ENCODE measurements at regions not wholly inside any gene's neighbourhood (a gene's known extent, or its start where the extent isn't known, plus 50 kb on each side); places are given as distances from the start of the nearest gene placed in this dataset.

DNA sequence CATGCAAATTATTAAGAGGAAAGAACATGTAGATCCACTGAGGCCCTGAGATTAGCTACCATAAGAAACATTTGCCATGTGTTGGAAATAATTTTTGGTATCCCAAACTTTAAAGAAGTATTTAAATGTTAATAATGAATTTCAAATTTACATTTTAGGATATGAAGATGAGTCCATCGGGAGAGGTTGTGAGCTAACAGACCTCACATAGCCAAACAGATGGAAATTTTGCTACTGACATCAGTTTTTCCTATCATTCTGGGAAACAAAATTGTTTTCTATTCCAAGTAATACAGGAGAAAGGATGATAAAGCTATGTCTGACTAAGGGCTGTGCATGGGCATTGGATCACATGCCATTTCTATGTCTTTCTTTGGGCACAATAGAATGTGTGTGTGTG, 809.6 kb downstream of the TENT5A start:
- TF ChIP-seq ZNF274 (IDR thresholded peaks at IDR 0.05; ENCODE audit: low read depth, low read length) (no peak), YY1 (IDR thresholded peaks at IDR 0.05; ENCODE audit: insufficient read depth, insufficient read length) (no peak)

Data from NT2/D1 (cell line).